ENCODE measurements at regions not wholly inside any gene's neighbourhood (a gene's known extent, or its start where the extent isn't known, plus 50 kb on each side); places are given as distances from the start of the nearest gene placed in this dataset.
A peak's percentile ranks its signal among the peaks of the same experiment; 100 is the strongest.

DNA sequence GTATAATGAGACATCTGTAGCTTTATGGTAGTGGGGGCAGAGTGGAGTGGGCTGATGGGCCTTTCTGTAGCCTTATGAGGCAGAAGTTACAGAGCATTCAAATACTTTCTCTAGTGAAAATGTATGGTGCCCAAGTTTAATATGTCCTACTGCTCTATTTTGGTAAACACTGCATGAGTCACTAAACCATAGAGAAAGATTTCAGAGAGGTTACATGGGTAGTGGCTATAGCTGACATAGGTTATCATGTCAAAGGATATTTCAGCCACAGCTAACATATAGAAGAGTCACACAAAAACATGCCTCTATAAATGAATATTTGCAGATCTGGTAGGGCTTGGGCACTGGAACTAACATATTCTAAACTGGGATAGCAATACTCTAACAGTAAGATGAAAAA is 212.4 kb upstream of the USP25 start:
- Histone ChIP-seq H2AFZ (ENCODE audit: insufficient read depth, low read length, poor library complexity) (no peak overlapping the region), H3K18ac (ENCODE audit: low read length) (no peak overlapping the region), H3K9ac (ENCODE audit: low read length) (no peak overlapping the region), H4K8ac (ENCODE audit: low read depth, low read length) (no peak overlapping the region), H3K4me3 (ENCODE audit: low read depth, low read length) (no peak overlapping the region), H2BK120ac (ENCODE audit: insufficient read depth, low read length, poor library complexity) (no peak overlapping the region), H3K36me3 (ENCODE audit: control insufficient read depth in 1 of 2, insufficient read depth in 2 of 2, low read length in 2 of 2) (no peaks in the 10 kb centered on the region), H2AK5ac (ENCODE audit: low read length) (no peak overlapping the region), H3K4me1 (ENCODE audit: control insufficient read depth in 1 of 2, insufficient read depth in 2 of 2, low read length in 2 of 2) (no peaks in the 10 kb centered on the region), H3K27me3 (ENCODE audit: insufficient read depth, low read length) (no peaks in the 10 kb centered on the region), H3K27ac (ENCODE audit: low read depth, low read length) (no peak overlapping the region), H4K91ac (ENCODE audit: low read depth, low read length) (no peak overlapping the region), H3K4me2 (ENCODE audit: low read length) (no peak overlapping the region), H3K9me3 (ENCODE audit: insufficient read depth, low read depth, low read length) (peaks cover 2% of the 10 kb centered on the region), H4K12ac (ENCODE audit: low read depth, low read length) (no peak overlapping the region), H3K79me1 (ENCODE audit: low read length) (no peaks in the 10 kb centered on the region), H3K4ac (ENCODE audit: low read depth, low read length) (no peak overlapping the region), H3K14ac (ENCODE audit: low read length) (no peak overlapping the region), H2BK12ac (ENCODE audit: low read length) (no peak overlapping the region), H3K79me2 (ENCODE audit: control insufficient read depth, insufficient read depth, low read length, poor library complexity) (no peaks in the 10 kb centered on the region), H3K23ac (ENCODE audit: low read length) (no peak overlapping the region), H2BK5ac (ENCODE audit: low read depth, low read length, poor library complexity) (no peak overlapping the region)
- DNase-seq, result no peak

DNA sequence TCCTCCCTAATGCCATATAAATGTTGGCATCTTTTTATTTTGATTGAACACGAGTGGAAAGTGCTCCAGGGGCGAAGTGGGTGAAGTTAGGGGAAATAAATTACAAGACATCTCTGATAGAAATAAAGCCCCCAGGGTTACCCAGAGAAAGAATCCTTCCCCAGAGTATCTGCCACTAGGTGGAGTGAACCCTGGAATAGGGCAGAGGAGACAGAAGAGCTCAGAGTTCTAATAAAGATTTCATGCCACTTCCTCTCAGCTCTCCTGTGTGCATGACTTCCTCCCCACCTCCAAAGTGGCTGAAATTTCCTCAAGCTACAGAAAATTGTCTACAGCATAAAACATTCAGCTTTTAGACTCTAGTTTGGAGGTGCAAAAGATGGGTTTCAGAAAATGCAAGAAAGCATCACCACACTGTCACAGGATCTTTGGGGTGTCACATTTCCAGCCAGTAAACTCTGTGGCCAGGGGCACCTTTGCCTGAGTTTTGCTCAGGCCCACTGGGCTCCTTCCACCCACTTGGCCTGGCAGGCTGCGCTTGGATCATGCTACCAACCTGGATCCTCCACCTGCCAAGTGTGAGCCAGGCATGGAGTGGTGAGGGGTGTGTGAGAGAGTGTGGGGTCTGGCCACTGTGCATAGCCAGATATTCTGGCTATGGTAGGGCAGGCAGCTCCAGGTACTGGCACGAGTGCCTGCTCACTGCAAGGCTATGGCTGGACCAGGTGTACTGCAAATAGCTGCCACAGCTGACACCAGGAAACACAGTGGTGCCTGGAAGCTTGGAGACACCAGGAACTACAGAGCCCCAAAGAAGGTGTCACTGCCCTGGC is 208.8 kb upstream of the USP25 start:
- Histone ChIP-seq H3K9me3 (ENCODE audit: insufficient read depth, low read depth, low read length) (peaks cover 2% of the 10 kb centered on the region), H4K8ac (ENCODE audit: low read depth, low read length) (no peak overlapping the region), H3K27ac (ENCODE audit: low read depth, low read length) (no peak overlapping the region), H3K79me1 (ENCODE audit: low read length) (no peaks in the 10 kb centered on the region), H3K4ac (ENCODE audit: low read depth, low read length) (no peak overlapping the region), H4K91ac (ENCODE audit: low read depth, low read length) (no peak overlapping the region), H3K27me3 (ENCODE audit: insufficient read depth, low read length) (no peaks in the 10 kb centered on the region), H3K9ac (ENCODE audit: low read length) (no peak overlapping the region), H3K4me3 (ENCODE audit: low read depth, low read length) (peak overlapping the region; percentile 8), H3K18ac (ENCODE audit: low read length) (no peak overlapping the region), H2AK5ac (ENCODE audit: low read length) (no peak overlapping the region), H3K14ac (ENCODE audit: low read length) (no peak overlapping the region), H3K36me3 (ENCODE audit: control insufficient read depth in 1 of 2, insufficient read depth in 2 of 2, low read length in 2 of 2) (no peaks in the 10 kb centered on the region), H4K12ac (ENCODE audit: low read depth, low read length) (no peak overlapping the region), H2BK12ac (ENCODE audit: low read length) (no peak overlapping the region), H2BK5ac (ENCODE audit: low read depth, low read length, poor library complexity) (no peak overlapping the region), H3K4me1 (ENCODE audit: control insufficient read depth in 1 of 2, insufficient read depth in 2 of 2, low read length in 2 of 2) (no peaks in the 10 kb centered on the region), H2BK120ac (ENCODE audit: insufficient read depth, low read length, poor library complexity) (no peak overlapping the region), H3K23ac (ENCODE audit: low read length) (no peak overlapping the region), H2AFZ (ENCODE audit: insufficient read depth, low read length, poor library complexity) (no peak overlapping the region), H3K4me2 (ENCODE audit: low read length) (no peak overlapping the region), H3K79me2 (ENCODE audit: control insufficient read depth, insufficient read depth, low read length, poor library complexity) (no peaks in the 10 kb centered on the region)
- DNase-seq, result no peak
- WGBS (ENCODE audit: extremely low coverage, insufficient coverage, insufficient read length), result no CpG with 5 or more reads among the region's 4 CpGs

DNA sequence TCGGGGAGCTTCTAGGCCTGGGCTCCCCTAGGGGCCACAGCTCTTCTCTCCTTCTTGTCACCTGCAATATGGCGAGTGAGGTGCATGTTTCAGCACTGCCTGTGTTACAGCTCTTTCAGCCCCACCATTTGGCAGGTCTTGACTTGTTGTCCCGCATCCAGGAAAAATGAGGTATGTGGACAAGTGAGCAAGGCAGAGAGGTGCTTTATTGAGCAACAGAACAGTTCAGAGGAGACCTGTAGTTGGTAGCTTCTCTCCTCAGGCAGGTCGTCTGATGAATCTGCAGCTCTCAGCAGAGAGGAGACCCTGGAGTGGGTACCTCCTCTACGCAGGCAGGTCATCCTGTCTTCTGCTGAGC is 208.2 kb upstream of the USP25 start:
- WGBS (ENCODE audit: extremely low coverage, insufficient coverage, insufficient read length), result no CpG with 5 or more reads among the region's 5 CpGs
- Histone ChIP-seq H3K27me3 (ENCODE audit: insufficient read depth, low read length) (no peaks in the 10 kb centered on the region), H4K91ac (ENCODE audit: low read depth, low read length) (no peak overlapping the region), H4K12ac (ENCODE audit: low read depth, low read length) (no peak overlapping the region), H3K14ac (ENCODE audit: low read length) (no peak overlapping the region), H3K23ac (ENCODE audit: low read length) (no peak overlapping the region), H3K79me2 (ENCODE audit: control insufficient read depth, insufficient read depth, low read length, poor library complexity) (no peaks in the 10 kb centered on the region), H2BK5ac (ENCODE audit: low read depth, low read length, poor library complexity) (no peak overlapping the region), H3K4me3 (ENCODE audit: low read depth, low read length) (no peak overlapping the region), H2AK5ac (ENCODE audit: low read length) (no peak overlapping the region), H3K9me3 (ENCODE audit: insufficient read depth, low read depth, low read length) (peaks cover 2% of the 10 kb centered on the region), H2BK12ac (ENCODE audit: low read length) (no peak overlapping the region), H3K27ac (ENCODE audit: low read depth, low read length) (no peak overlapping the region), H2BK120ac (ENCODE audit: insufficient read depth, low read length, poor library complexity) (no peak overlapping the region), H4K8ac (ENCODE audit: low read depth, low read length) (no peak overlapping the region), H3K4ac (ENCODE audit: low read depth, low read length) (no peak overlapping the region), H3K9ac (ENCODE audit: low read length) (no peak overlapping the region), H3K4me1 (ENCODE audit: control insufficient read depth in 1 of 2, insufficient read depth in 2 of 2, low read length in 2 of 2) (no peaks in the 10 kb centered on the region), H3K4me2 (ENCODE audit: low read length) (no peak overlapping the region), H3K79me1 (ENCODE audit: low read length) (no peaks in the 10 kb centered on the region), H3K18ac (ENCODE audit: low read length) (no peak overlapping the region), H3K36me3 (ENCODE audit: control insufficient read depth in 1 of 2, insufficient read depth in 2 of 2, low read length in 2 of 2) (no peaks in the 10 kb centered on the region), H2AFZ (ENCODE audit: insufficient read depth, low read length, poor library complexity) (no peak overlapping the region)
- peak; percentile 43 to 71 for DNase-seq

DNA sequence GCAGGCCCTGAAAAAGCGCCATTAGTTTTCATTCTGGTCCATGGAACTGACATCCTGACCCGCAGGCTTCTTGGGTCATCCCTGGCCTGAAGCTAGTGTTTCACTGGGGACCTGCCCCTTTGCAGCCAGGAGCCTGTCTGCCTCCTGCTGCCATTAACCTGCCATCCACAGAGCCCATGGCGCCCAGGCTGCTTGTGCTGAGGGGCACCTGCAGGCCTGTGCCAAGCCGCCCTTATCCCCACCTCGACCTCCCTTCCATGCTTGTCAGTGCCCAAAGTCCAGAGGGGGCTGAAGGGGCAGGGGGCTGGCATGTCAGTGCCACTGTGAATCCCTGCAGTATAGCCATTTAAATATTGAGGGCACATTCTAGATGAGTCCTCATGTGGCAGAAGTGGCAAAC is 207.6 kb upstream of the USP25 start:
- no CpG with 5 or more reads among the region's 5 CpGs for WGBS (ENCODE audit: extremely low coverage, insufficient coverage, insufficient read length)
- H3K27ac ChIP-seq (ENCODE audit: low read depth, low read length), result no peak overlapping the region

More for the DNA sequence above, 207.6 kb upstream of the USP25 start:
- Histone ChIP-seq H4K8ac (ENCODE audit: low read depth, low read length) (no peak overlapping the region), H3K18ac (ENCODE audit: low read length) (no peak overlapping the region), H3K36me3 (ENCODE audit: control insufficient read depth in 1 of 2, insufficient read depth in 2 of 2, low read length in 2 of 2) (no peaks in the 10 kb centered on the region), H2AK5ac (ENCODE audit: low read length) (no peak overlapping the region), H3K4ac (ENCODE audit: low read depth, low read length) (no peak overlapping the region), H4K91ac (ENCODE audit: low read depth, low read length) (no peak overlapping the region), H3K9me3 (ENCODE audit: insufficient read depth, low read depth, low read length) (peaks cover 2% of the 10 kb centered on the region), H2BK5ac (ENCODE audit: low read depth, low read length, poor library complexity) (no peak overlapping the region), H3K4me1 (ENCODE audit: control insufficient read depth in 1 of 2, insufficient read depth in 2 of 2, low read length in 2 of 2) (no peaks in the 10 kb centered on the region), H3K14ac (ENCODE audit: low read length) (no peak overlapping the region), H3K4me2 (ENCODE audit: low read length) (no peak overlapping the region), H3K4me3 (ENCODE audit: low read depth, low read length) (no peak overlapping the region), H3K9ac (ENCODE audit: low read length) (no peak overlapping the region), H4K12ac (ENCODE audit: low read depth, low read length) (no peak overlapping the region), H3K27me3 (ENCODE audit: insufficient read depth, low read length) (no peaks in the 10 kb centered on the region), H2AFZ (ENCODE audit: insufficient read depth, low read length, poor library complexity) (no peak overlapping the region), H3K79me1 (ENCODE audit: low read length) (no peaks in the 10 kb centered on the region), H2BK120ac (ENCODE audit: insufficient read depth, low read length, poor library complexity) (no peak overlapping the region), H3K23ac (ENCODE audit: low read length) (no peak overlapping the region), H3K79me2 (ENCODE audit: control insufficient read depth, insufficient read depth, low read length, poor library complexity) (no peaks in the 10 kb centered on the region), H2BK12ac (ENCODE audit: low read length) (no peak overlapping the region)
- DNase-seq, result no peak

Measured in trophoblast cell (in vitro differentiated cells and primary cell).